HEK293 (cell line): ENCODE measurements at regions not wholly inside any gene's neighbourhood (a gene's known extent, or its start where the extent isn't known, plus 50 kb on each side); places are given as distances from the start of the nearest gene placed in this dataset.

Source experiments
- CTCF ChIA-PET: fragments of 350-600 bp; formaldehyde crosslinking; extraction: SDS; loops from one replicate; lab custom pipeline; 2021; ENCODE audit warnings: antibody characterized with exemption; lab: Yijun Ruan, JAX
- POLR2A ChIA-PET: fragments of 300-600 bp; formaldehyde crosslinking; extraction: SDS; loops from one replicate; lab custom pipeline; 2020; ENCODE audit warnings: antibody characterized with exemption, inconsistent platforms; lab: Yijun Ruan, JAX
- H3K27ac ChIP-seq: fragments of 200-500 bp; sonication (Bioruptor generic); 2 replicates; pipeline ENCODE4 v1.5.1; 2014; ENCODE audit warnings: low read depth, low read length, control low read depth, inconsistent platforms; ENCODE audit errors: extremely low read depth
- H3K36me3 ChIP-seq, 2 experiments: fragments of 200-500 bp in 1 of 2; sonication (Bioruptor generic) in 1 of 2; 1 replicate in 1 of 2; 2 replicates in 1 of 2; pipeline ENCODE4 v1.5.1; 2014 to 2017; ENCODE audit warnings: inconsistent platforms in 2 of 2, low read length in 2 of 2; ENCODE audit not compliant: control insufficient read depth in 2 of 2, insufficient read depth in 1 of 2
- H3K4me1 ChIP-seq: fragments of 200-500 bp; sonication (Bioruptor generic); 2 replicates; pipeline ENCODE4 v1.5.1; 2014; ENCODE audit warnings: mild to moderate bottlenecking, low read length, inconsistent platforms; ENCODE audit not compliant: control insufficient read depth, insufficient read depth
- H3K4me3 ChIP-seq: 2 replicates; pipeline ENCODE4 v1.5.1; 2011; ENCODE audit warnings: low read depth, mild to moderate bottlenecking, control low read depth, low read length, moderate library complexity
- H3K9me3 ChIP-seq: fragments of 200-500 bp; sonication (Bioruptor generic); 2 replicates; pipeline ENCODE4 v1.5.1; 2014; ENCODE audit warnings: low read depth, low read length, inconsistent platforms; ENCODE audit not compliant: control insufficient read depth, insufficient read depth
- KLF17 ChIP-seq: fragments of 450-650 bp; formaldehyde crosslinking; IDR thresholded peaks from 2 replicates; pipeline ENCODE4 v1.5.1; 2016; ENCODE audit warnings: missing biosample characterization, missing genetic modification characterization
- SCRT1 ChIP-seq: fragments of 450-650 bp; formaldehyde crosslinking; IDR thresholded peaks from 2 replicates; pipeline ENCODE4 v1.5.1; 2016; ENCODE audit warnings: missing biosample characterization, missing genetic modification characterization, borderline replicate concordance
- ZBTB26 ChIP-seq: fragments of 450-650 bp; formaldehyde crosslinking; optimal IDR thresholded peaks from 2 replicates; pipeline ENCODE3; 2016; ENCODE audit warnings: missing biosample characterization, mild to moderate bottlenecking, missing genetic modification characterization
- ZBTB48 ChIP-seq: fragments of 450-650 bp; formaldehyde crosslinking; IDR thresholded peaks from 2 replicates; pipeline ENCODE4 v1.5.1; 2016; ENCODE audit warnings: missing biosample characterization, missing genetic modification characterization
- ZIC2 ChIP-seq: fragments of 450-650 bp; formaldehyde crosslinking; IDR thresholded peaks from 2 replicates; pipeline ENCODE4 v1.5.1; 2016; ENCODE audit warnings: missing biosample characterization, missing genetic modification characterization
- ZNF132 ChIP-seq: fragments of 450-650 bp; formaldehyde crosslinking; IDR thresholded peaks from 2 replicates; pipeline ENCODE4 v1.5.1; 2017; ENCODE audit warnings: missing biosample characterization, missing genetic modification characterization, borderline replicate concordance
- ZNF16 ChIP-seq: fragments of 450-650 bp; formaldehyde crosslinking; IDR thresholded peaks from 2 replicates; pipeline ENCODE4 v1.5.1; 2016; ENCODE audit warnings: low read depth, missing biosample characterization, missing genetic modification characterization
- ZNF19 ChIP-seq: fragments of 450-650 bp; formaldehyde crosslinking; IDR thresholded peaks from 2 replicates; pipeline ENCODE4; 2016; ENCODE audit warnings: missing biosample characterization, missing genetic modification characterization, low read depth
- ZNF211 ChIP-seq: fragments of 450-650 bp; formaldehyde crosslinking; IDR thresholded peaks from 2 replicates; pipeline ENCODE4 v1.5.1; 2016; ENCODE audit warnings: low read depth, missing biosample characterization, missing genetic modification characterization
- ZNF280C ChIP-seq: fragments of 450-650 bp; formaldehyde crosslinking; IDR thresholded peaks from 2 replicates; pipeline ENCODE4 v1.5.1; 2016; ENCODE audit warnings: missing biosample characterization, missing genetic modification characterization
- ZNF350 ChIP-seq: fragments of 450-650 bp; formaldehyde crosslinking; IDR thresholded peaks from 2 replicates; pipeline ENCODE4 v1.5.0; 2017; ENCODE audit warnings: missing biosample characterization, mild to moderate bottlenecking, missing genetic modification characterization
- ZNF366 ChIP-seq: fragments of 450-650 bp; formaldehyde crosslinking; conservative IDR thresholded peaks from 2 replicates; pipeline ENCODE4 v1.5.1; 2016; ENCODE audit warnings: missing biosample characterization, missing genetic modification characterization
- ZNF394 ChIP-seq: fragments of 450-650 bp; formaldehyde crosslinking; IDR thresholded peaks from 2 replicates; pipeline ENCODE4 v1.5.1; 2016; ENCODE audit warnings: missing biosample characterization, missing genetic modification characterization, mild to moderate bottlenecking, moderate library complexity, borderline replicate concordance
- ZNF426 ChIP-seq: fragments of 450-650 bp; formaldehyde crosslinking; IDR thresholded peaks from 2 replicates; pipeline ENCODE4 v1.5.1; 2017; ENCODE audit warnings: missing biosample characterization, missing genetic modification characterization, mild to moderate bottlenecking, inconsistent platforms, moderate library complexity
- ZNF530 ChIP-seq: fragments of 450-650 bp; formaldehyde crosslinking; IDR thresholded peaks from 2 replicates; pipeline ENCODE4 v1.5.1; 2016; ENCODE audit warnings: low read depth, missing biosample characterization, missing genetic modification characterization
- ZNF785 ChIP-seq: fragments of 450-650 bp; formaldehyde crosslinking; IDR thresholded peaks from 2 replicates; pipeline ENCODE4 v1.5.1; 2016; ENCODE audit warnings: missing biosample characterization, missing genetic modification characterization
- ZNF837 ChIP-seq: fragments of 450-650 bp; formaldehyde crosslinking; IDR thresholded peaks from 2 replicates; pipeline ENCODE4 v1.5.1; 2016; ENCODE audit warnings: missing biosample characterization, missing genetic modification characterization
- TF ChIP-seq, protein P1 (sequence below): fragments of 450-650 bp; formaldehyde crosslinking; IDR thresholded peaks from 2 replicates; pipeline ENCODE4 v1.5.1; 2016; ENCODE audit warnings: missing biosample characterization, missing genetic modification characterization

DNA sequence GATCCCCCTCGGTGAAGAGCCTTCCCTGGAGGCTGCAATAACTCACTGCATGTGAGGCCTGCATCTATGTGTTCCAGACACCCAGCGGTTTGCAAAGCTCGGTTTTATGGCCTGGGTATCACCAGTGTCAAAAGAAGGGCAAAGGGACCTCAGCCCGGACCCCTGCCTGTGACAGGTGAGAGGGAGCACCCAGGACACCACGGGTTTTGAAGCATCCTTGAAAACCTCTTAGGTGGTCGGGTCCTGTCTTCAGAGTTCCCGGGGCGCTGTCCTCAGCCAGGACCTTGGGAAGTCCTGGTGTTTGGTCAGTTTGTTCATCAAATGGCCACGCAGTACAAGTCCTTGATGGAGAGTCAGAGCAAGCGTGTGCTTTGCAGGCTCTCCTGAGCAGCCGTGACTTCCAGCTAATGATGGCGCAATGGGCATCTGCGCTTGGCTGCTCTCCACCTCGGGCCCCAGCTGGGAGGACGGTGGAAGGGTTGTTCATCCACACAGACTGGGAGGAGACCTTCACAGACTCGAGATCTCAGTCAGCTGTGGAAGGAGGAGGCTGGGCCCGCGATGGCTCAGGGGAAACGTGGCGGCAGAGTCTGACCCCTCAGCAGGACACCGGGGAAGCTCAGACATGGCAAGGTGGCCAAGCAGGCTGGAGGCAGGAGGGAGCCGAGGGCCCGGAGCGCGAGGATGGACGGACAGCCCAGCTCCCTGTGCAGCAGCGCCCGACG is 113.1 kb upstream of the GPC1 start:
- no peaks in the 10 kb centered on the region for H3K9me3 ChIP-seq
- CTCF ChIA-PET = no interaction called here
- H3K27ac ChIP-seq = no peak overlapping the region
- TF ChIP-seq SCRT1 (tag by site-specific recombination) (no peak), ZNF16 (no peak), ZNF426 (no peak)
- H3K4me3 ChIP-seq = no peak overlapping the region
- no peaks in the 10 kb centered on the region for H3K36me3 ChIP-seq
- POLR2A ChIA-PET = no interaction called here
- H3K4me1 ChIP-seq = no peaks in the 10 kb centered on the region

DNA sequence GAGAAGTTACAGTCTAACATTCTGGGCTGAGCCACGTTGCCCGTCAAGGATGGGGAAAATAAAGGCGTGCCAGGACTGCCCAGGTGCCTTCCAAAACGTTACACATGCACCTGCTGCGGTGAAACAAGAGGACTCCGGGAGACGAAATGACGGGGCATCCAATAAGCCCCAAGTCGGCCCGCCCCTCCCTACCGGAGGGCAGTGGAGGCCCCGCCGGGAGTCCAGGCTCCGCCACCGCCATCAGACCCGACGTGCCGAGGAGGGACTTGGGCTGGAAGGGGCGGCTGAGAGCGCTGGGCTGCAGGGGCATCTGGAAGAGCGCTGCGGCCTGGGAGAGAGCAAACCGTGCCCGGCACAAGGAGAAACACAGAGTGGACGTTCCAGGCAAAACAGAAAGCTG is 112.5 kb upstream of the GPC1 start:
- TF ChIP-seq ZNF350 (tag by site-specific recombination) (no peak), ZNF530 (tag by site-specific recombination) (no peak), ZBTB48 (tag by site-specific recombination) (no peak), ZNF280C (tag by site-specific recombination) (no peak), ZNF366 (no peak), ZNF785 (tag by site-specific recombination) (no peak), ZIC2 (tag by site-specific recombination) (no peak), ZNF394 (tag by site-specific recombination) (no peak), ZNF19 (tag by site-specific recombination) (no peak), ZBTB26 (tag by site-specific recombination) (no peak), ZNF132 (tag by site-specific recombination) (no peak), ZNF211 (tag by site-specific recombination) (no peak), KLF17 (tag by site-specific recombination) (no peak), ZNF837 (tag by site-specific recombination) (no peak)
- TF ChIP-seq, protein P1, sequence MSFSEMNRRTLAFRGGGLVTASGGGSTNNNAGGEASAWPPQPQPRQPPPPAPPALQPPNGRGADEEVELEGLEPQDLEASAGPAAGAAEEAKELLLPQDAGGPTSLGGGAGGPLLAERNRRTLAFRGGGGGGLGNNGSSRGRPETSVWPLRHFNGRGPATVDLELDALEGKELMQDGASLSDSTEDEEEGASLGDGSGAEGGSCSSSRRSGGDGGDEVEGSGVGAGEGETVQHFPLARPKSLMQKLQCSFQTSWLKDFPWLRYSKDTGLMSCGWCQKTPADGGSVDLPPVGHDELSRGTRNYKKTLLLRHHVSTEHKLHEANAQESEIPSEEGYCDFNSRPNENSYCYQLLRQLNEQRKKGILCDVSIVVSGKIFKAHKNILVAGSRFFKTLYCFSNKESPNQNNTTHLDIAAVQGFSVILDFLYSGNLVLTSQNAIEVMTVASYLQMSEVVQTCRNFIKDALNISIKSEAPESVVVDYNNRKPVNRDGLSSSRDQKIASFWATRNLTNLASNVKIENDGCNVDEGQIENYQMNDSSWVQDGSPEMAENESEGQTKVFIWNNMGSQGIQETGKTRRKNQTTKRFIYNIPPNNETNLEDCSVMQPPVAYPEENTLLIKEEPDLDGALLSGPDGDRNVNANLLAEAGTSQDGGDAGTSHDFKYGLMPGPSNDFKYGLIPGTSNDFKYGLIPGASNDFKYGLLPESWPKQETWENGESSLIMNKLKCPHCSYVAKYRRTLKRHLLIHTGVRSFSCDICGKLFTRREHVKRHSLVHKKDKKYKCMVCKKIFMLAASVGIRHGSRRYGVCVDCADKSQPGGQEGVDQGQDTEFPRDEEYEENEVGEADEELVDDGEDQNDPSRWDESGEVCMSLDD = no peak
- no peak overlapping the region for H3K4me3 ChIP-seq
- no peak overlapping the region for H3K27ac ChIP-seq
- POLR2A ChIA-PET = no interaction called here
- H3K36me3 ChIP-seq = no peaks in the 10 kb centered on the region
- H3K9me3 ChIP-seq = no peaks in the 10 kb centered on the region
- CTCF ChIA-PET = no interaction called here
- H3K4me1 ChIP-seq = no peaks in the 10 kb centered on the region
